GM19395 (cell line): ENCODE measurements at regions not wholly inside any gene's neighbourhood (a gene's known extent, or its start where the extent isn't known, plus 50 kb on each side); places are given as distances from the start of the nearest gene placed in this dataset.
"Not testable (repeated sequence)": the region's sequence is repeated elsewhere in the genome, so short reads cannot be mapped to it uniquely, and the experiment has no call there.

Experiments used
- ATAC-seq: cut with Tn5 transposase; IDR thresholded peaks from one replicate; pipeline ENCODE4 v1.9.1; 2021; ENCODE audit warnings: mild to moderate bottlenecking, moderate library complexity; ENCODE audit not compliant: unreplicated experiment

- no peak for ATAC-seq
Observed at GRCh38 chr10:30560326-30560725, 69.2 kb downstream of the LYZL2 start.

- ATAC-seq = no peak
Observed at GRCh38 chr10:30559180-30559579, 70.4 kb downstream of the LYZL2 start.

- ATAC-seq = no peak
Observed at GRCh38 chr10:30558411-30558810, 71.1 kb downstream of the LYZL2 start.

- no peak for ATAC-seq
Observed at GRCh38 chr10:30557884-30558283, 71.7 kb downstream of the LYZL2 start.

GRCh38 chr10:30556189-30556588 is 73.4 kb downstream of the LYZL2 start:
- ATAC-seq = no peak

- no peak for ATAC-seq
Observed at GRCh38 chr10:30555465-30555864, 74.1 kb downstream of the LYZL2 start.

GRCh38 chr10:30554440-30554825 is 75.1 kb downstream of the LYZL2 start:
- no peak for ATAC-seq

GRCh38 chr10:30553626-30554439 is 75.7 kb downstream of the LYZL2 start:
- ATAC-seq = no peak

GRCh38 chr10:30553018-30553625 is 76.4 kb downstream of the LYZL2 start:
- ATAC-seq = no peak

- ATAC-seq = no peak
Observed at GRCh38 chr10:30550967-30551815, 78.4 kb downstream of the LYZL2 start.

- not testable (repeated sequence) for ATAC-seq
Observed at GRCh38 chr10:30549134-30549687, 80.3 kb downstream of the LYZL2 start.

- ATAC-seq = no peak
Observed at GRCh38 chr10:30546511-30546910, 83.0 kb downstream of the LYZL2 start.

- no peak for ATAC-seq
Observed at GRCh38 chr10:30542895-30543288, 86.7 kb downstream of the LYZL2 start.

- no peak for ATAC-seq
Observed at GRCh38 chr10:30542001-30542894, 87.3 kb downstream of the LYZL2 start.

- no peak for ATAC-seq
Observed at GRCh38 chr10:30540276-30540675, 89.3 kb downstream of the LYZL2 start.

GRCh38 chr10:30538086-30538485 is 91.5 kb downstream of the LYZL2 start:
- ATAC-seq = no peak

GRCh38 chr10:30537586-30537985 is 92.0 kb downstream of the LYZL2 start:
- no peak for ATAC-seq

GRCh38 chr10:30537158-30537557 is 92.4 kb downstream of the LYZL2 start:
- not testable (repeated sequence) for ATAC-seq

GRCh38 chr10:30536578-30536977 is 93.0 kb downstream of the LYZL2 start:
- ATAC-seq = no peak

GRCh38 chr10:30535677-30536076 is 93.9 kb downstream of the LYZL2 start:
- no peak for ATAC-seq
